ENCODE measurements at regions not wholly inside any gene's neighbourhood (a gene's known extent, or its start where the extent isn't known, plus 50 kb on each side); places are given as distances from the start of the nearest gene placed in this dataset.

- TF ChIP-seq CTCF (IDR thresholded peaks at IDR 0.05) = no peak
- no peak overlapping the region for H3K4me3 Mint-ChIP-seq
- no peak for DNase-seq
- no peak overlapping the region for H3K27ac Mint-ChIP-seq
- no peaks in the 10 kb centered on the region for H3K9me3 Mint-ChIP-seq
- H3K27me3 Mint-ChIP-seq (ENCODE audit: insufficient read depth) = no peaks in the 10 kb centered on the region; the same call in 1 of the 2 replicates
- H3K4me1 Mint-ChIP-seq (ENCODE audit: low read depth) = peaks cover 4% of the 10 kb centered on the region
- no peaks in the 10 kb centered on the region for H3K36me3 Mint-ChIP-seq (ENCODE audit: low read depth)
Measured at GRCh38 chr3:33947272-33948195, 149.1 kb downstream of the PDCD6IP start.

GRCh38 chr3:33949074-33949473 is 150.6 kb downstream of the PDCD6IP start:
- Mint-ChIP-seq H3K4me3 (no peak overlapping the region), H3K4me1 (ENCODE audit: low read depth) (no peaks in the 10 kb centered on the region), H3K9me3 (no peaks in the 10 kb centered on the region), H3K27me3 (ENCODE audit: insufficient read depth) (no peaks in the 10 kb centered on the region; the same call in 1 of the 2 replicates), H3K27ac (no peak overlapping the region), H3K36me3 (ENCODE audit: low read depth) (no peaks in the 10 kb centered on the region)
- no peak for DNase-seq
- no peak for TF ChIP-seq CTCF (IDR thresholded peaks at IDR 0.05)

GRCh38 chr3:33954956-33955355 is 156.5 kb downstream of the PDCD6IP start:
- TF ChIP-seq CTCF (IDR thresholded peaks at IDR 0.05) = no peak

GRCh38 chr3:33956206-33956605 is 157.8 kb downstream of the PDCD6IP start:
- H3K27me3 Mint-ChIP-seq (ENCODE audit: insufficient read depth) = peaks cover 6% of the 10 kb centered on the region
- DNase-seq = no peak
- H3K9me3 Mint-ChIP-seq = no peaks in the 10 kb centered on the region
- no peaks in the 10 kb centered on the region for H3K36me3 Mint-ChIP-seq (ENCODE audit: low read depth)
- H3K4me1 Mint-ChIP-seq (ENCODE audit: low read depth) = no peaks in the 10 kb centered on the region
- no peak overlapping the region for H3K4me3 Mint-ChIP-seq
- no peak for TF ChIP-seq CTCF (IDR thresholded peaks at IDR 0.05)
- H3K27ac Mint-ChIP-seq = no peak overlapping the region

More at GRCh38 chr3:33954956-33955355, 156.5 kb downstream of the PDCD6IP start:
- no peak for DNase-seq
- Mint-ChIP-seq H3K27me3 (ENCODE audit: insufficient read depth) (peaks cover 3% of the 10 kb centered on the region), H3K4me1 (ENCODE audit: low read depth) (no peaks in the 10 kb centered on the region), H3K27ac (no peak overlapping the region), H3K9me3 (no peaks in the 10 kb centered on the region), H3K36me3 (ENCODE audit: low read depth) (no peaks in the 10 kb centered on the region), H3K4me3 (no peak overlapping the region)

- Mint-ChIP-seq H3K4me3 (no peak overlapping the region), H3K36me3 (ENCODE audit: low read depth) (no peaks in the 10 kb centered on the region), H3K4me1 (ENCODE audit: low read depth) (no peaks in the 10 kb centered on the region), H3K27me3 (ENCODE audit: insufficient read depth) (peaks cover 6% of the 10 kb centered on the region), H3K9me3 (no peaks in the 10 kb centered on the region), H3K27ac (no peak overlapping the region)
- DNase-seq = no peak
- no peak for TF ChIP-seq CTCF (IDR thresholded peaks at IDR 0.05)
Measured at GRCh38 chr3:33956776-33957175, 158.3 kb downstream of the PDCD6IP start.
